ENCODE measurements at regions not wholly inside any gene's neighbourhood (a gene's known extent, or its start where the extent isn't known, plus 50 kb on each side); places are given as distances from the start of the nearest gene placed in this dataset.

DNA sequence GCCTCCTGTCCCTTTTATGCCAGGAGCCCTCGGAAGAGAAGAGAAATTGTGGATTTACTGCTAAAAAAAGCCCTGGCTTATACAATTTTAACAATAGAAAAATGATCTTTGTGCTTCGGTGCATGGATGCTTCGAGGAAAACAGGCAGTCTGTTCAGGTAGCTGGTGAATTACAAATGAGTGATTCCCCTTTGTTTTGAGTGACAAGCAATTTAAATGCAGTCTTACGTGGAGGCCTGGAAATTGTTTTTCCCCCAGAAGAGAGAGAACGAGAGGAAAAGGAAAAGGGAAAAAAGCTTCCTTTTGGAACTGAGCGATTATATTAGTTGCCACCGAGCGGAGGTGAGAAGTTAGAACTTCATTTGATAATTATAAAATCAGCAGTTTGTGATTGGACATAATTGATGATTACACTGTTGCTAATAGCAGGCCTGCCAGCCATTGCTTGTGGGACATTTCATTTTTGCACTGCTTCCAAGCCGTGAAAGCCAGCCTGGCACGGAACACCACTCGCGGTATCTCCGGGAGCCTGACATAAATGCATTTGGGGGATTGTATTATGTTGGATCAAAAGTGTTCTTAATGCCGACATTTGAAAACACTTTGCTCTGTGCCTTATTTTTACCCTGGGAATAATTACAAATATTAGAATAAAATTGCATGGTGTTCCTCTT is 117.7 kb downstream of the PHETA1 start:
- H3K4me1 Mint-ChIP-seq (ENCODE audit: low read depth, unreplicated experiment) = no peaks in the 10 kb centered on the region
- POLR2A ChIA-PET = no interaction called here
- no peak overlapping the region for H3K27ac Mint-ChIP-seq (ENCODE audit: unreplicated experiment)
- Histone ChIP-seq H3K36me3 (ENCODE audit: control insufficient read depth, insufficient read depth, low read length) (no peaks in the 10 kb centered on the region), H3K4me1 (no peaks in the 10 kb centered on the region), H3K9me3 (no peaks in the 10 kb centered on the region), H3K27me3 (replicated peaks; ENCODE audit: control insufficient read depth, insufficient read depth, low read length) (no peaks in the 10 kb centered on the region), H3K4me3 (ENCODE audit: low read depth, low read length) (no peak overlapping the region)
- H3K36me3 Mint-ChIP-seq (ENCODE audit: insufficient read depth, unreplicated experiment) = no peaks in the 10 kb centered on the region
- TF ChIP-seq, protein P1, sequence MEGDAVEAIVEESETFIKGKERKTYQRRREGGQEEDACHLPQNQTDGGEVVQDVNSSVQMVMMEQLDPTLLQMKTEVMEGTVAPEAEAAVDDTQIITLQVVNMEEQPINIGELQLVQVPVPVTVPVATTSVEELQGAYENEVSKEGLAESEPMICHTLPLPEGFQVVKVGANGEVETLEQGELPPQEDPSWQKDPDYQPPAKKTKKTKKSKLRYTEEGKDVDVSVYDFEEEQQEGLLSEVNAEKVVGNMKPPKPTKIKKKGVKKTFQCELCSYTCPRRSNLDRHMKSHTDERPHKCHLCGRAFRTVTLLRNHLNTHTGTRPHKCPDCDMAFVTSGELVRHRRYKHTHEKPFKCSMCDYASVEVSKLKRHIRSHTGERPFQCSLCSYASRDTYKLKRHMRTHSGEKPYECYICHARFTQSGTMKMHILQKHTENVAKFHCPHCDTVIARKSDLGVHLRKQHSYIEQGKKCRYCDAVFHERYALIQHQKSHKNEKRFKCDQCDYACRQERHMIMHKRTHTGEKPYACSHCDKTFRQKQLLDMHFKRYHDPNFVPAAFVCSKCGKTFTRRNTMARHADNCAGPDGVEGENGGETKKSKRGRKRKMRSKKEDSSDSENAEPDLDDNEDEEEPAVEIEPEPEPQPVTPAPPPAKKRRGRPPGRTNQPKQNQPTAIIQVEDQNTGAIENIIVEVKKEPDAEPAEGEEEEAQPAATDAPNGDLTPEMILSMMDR (IDR thresholded peaks at IDR 0.05; ENCODE audit: insufficient read depth in 1 of 2, low read depth in 1 of 2, low read length in 1 of 2, severe bottlenecking in 1 of 2, unreplicated experiment in 1 of 2) = no peak
- H3K27me3 Mint-ChIP-seq (ENCODE audit: insufficient read depth, unreplicated experiment) = peaks cover 21% of the 10 kb centered on the region
- peaks cover 9% of the 10 kb centered on the region for H3K9me3 Mint-ChIP-seq (ENCODE audit: unreplicated experiment)
- no peak for DNase-seq
- intact Hi-C loops (cut with micrococcal nuclease; ENCODE audit: unreplicated experiment) = no loop called here
- H3K4me3 Mint-ChIP-seq (ENCODE audit: unreplicated experiment) = no peak overlapping the region
- BruUV-seq (replicated peaks) = no TSS peak
- CTCF ChIA-PET = interaction anchor here (0.6 kb wide), 1 partner anchor 429 kb away, joined by 3 read pairs; no protein-coding TSS in a partner anchor

DNA sequence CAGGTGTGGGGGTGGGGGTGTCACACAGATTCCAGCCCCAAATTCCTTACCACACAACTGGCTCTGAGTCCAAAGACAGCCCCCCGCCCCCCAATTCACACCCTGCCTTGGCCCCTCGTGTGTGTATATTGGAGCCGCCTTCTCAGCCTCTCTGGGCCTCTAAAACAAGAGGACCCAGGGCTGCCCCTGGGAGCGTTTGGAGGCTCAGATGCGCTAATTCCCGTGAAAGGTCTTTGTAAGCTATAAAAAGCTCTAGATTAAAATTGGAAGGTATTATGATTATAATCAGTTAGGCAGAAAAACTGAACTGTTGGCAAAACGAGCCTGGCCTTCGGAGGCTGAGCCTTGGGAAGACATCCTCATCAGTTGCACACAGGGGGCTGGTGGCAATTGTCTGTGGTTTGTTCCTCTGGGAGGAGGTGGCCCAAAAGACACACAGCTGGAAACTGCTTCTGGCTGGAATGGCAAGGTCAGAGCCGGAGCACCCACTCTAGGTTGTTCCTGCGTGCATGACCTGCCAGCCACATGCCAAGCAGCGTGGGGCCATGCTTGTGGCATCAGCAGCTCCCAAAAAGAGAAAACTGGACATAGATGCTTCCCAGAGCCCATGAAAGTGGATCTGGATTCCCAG is 118.5 kb downstream of the PHETA1 start:
- ChIA-PET CTCF (interaction anchor here (0.6 kb wide), 1 partner anchor 430 kb away, joined by 3 read pairs; no protein-coding TSS in a partner anchor), POLR2A (no interaction called here)
- TF ChIP-seq, protein P1 (IDR thresholded peaks at IDR 0.05; ENCODE audit: insufficient read depth in 1 of 2, low read depth in 1 of 2, low read length in 1 of 2, severe bottlenecking in 1 of 2, unreplicated experiment in 1 of 2) = no peak
- no peak for DNase-seq
- H3K9me3 Mint-ChIP-seq (ENCODE audit: unreplicated experiment) = peaks cover 10% of the 10 kb centered on the region
- BruUV-seq (replicated peaks) = no TSS peak
- Histone ChIP-seq H3K36me3 (ENCODE audit: control insufficient read depth, insufficient read depth, low read length) (no peaks in the 10 kb centered on the region), H3K9me3 (no peaks in the 10 kb centered on the region), H3K4me1 (no peaks in the 10 kb centered on the region), H3K27me3 (replicated peaks; ENCODE audit: control insufficient read depth, insufficient read depth, low read length) (no peaks in the 10 kb centered on the region), H3K4me3 (ENCODE audit: low read depth, low read length) (no peak overlapping the region)
- no peaks in the 10 kb centered on the region for H3K4me1 Mint-ChIP-seq (ENCODE audit: low read depth, unreplicated experiment)
- H3K27me3 Mint-ChIP-seq (ENCODE audit: insufficient read depth, unreplicated experiment) = peaks cover 17% of the 10 kb centered on the region
- no peak overlapping the region for H3K27ac Mint-ChIP-seq (ENCODE audit: unreplicated experiment)
- no peak overlapping the region for H3K4me3 Mint-ChIP-seq (ENCODE audit: unreplicated experiment)
- intact Hi-C loops (cut with micrococcal nuclease; ENCODE audit: unreplicated experiment) = no loop called here
- no peaks in the 10 kb centered on the region for H3K36me3 Mint-ChIP-seq (ENCODE audit: insufficient read depth, unreplicated experiment)

DNA sequence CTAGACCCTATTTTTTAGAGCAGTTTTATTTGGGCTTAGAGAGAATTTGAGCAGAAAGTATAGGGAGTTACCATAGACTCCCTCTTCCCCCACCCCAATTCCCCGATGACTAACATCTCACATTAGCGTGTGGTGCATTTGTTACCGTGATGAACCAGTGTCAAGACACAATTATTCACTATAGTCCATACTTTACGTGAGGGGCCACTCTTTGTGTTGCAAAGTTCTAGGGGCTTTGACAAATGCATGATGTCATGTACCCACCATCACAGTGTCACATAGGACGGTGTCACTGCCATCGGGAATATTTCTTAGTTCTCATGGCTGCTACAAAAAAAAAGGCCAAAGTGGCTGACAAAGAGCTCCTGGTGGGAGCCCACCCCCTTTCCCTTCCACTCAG is 119.1 kb downstream of the PHETA1 start:
- H3K9me3 Mint-ChIP-seq (ENCODE audit: unreplicated experiment) = peaks cover 10% of the 10 kb centered on the region
- Histone ChIP-seq H3K9me3 (no peaks in the 10 kb centered on the region), H3K4me1 (no peaks in the 10 kb centered on the region), H3K27me3 (replicated peaks; ENCODE audit: control insufficient read depth, insufficient read depth, low read length) (no peaks in the 10 kb centered on the region), H3K36me3 (ENCODE audit: control insufficient read depth, insufficient read depth, low read length) (no peaks in the 10 kb centered on the region), H3K4me3 (ENCODE audit: low read depth, low read length) (no peak overlapping the region)
- H3K27ac Mint-ChIP-seq (ENCODE audit: unreplicated experiment) = no peak overlapping the region
- no peak for DNase-seq
- H3K4me3 Mint-ChIP-seq (ENCODE audit: unreplicated experiment) = no peak overlapping the region
- intact Hi-C loops (cut with micrococcal nuclease; ENCODE audit: unreplicated experiment) = no loop called here
- POLR2A ChIA-PET = no interaction called here
- no peaks in the 10 kb centered on the region for H3K4me1 Mint-ChIP-seq (ENCODE audit: low read depth, unreplicated experiment)
- H3K36me3 Mint-ChIP-seq (ENCODE audit: insufficient read depth, unreplicated experiment) = no peaks in the 10 kb centered on the region
- CTCF ChIA-PET = no interaction called here
- BruUV-seq (replicated peaks) = no TSS peak
- TF ChIP-seq, protein P1 (IDR thresholded peaks at IDR 0.05; ENCODE audit: insufficient read depth in 1 of 2, low read depth in 1 of 2, low read length in 1 of 2, severe bottlenecking in 1 of 2, unreplicated experiment in 1 of 2) = no peak
- H3K27me3 Mint-ChIP-seq (ENCODE audit: insufficient read depth, unreplicated experiment) = peaks cover 17% of the 10 kb centered on the region

All from Caco-2 (cell line).